ENCODE measurements at regions not wholly inside any gene's neighbourhood (a gene's known extent, or its start where the extent isn't known, plus 50 kb on each side); places are given as distances from the start of the nearest gene placed in this dataset.

GRCh38 chr11:134821422-134821821 lies 409.4 kb upstream of the B3GAT1 start (continued):
- TF ChIP-seq MEF2A (IDR thresholded peaks at IDR 0.05; ENCODE audit: control insufficient read depth, low read depth, low read length) (no peak), SIN3A (IDR thresholded peaks at IDR 0.05; ENCODE audit: borderline replicate concordance in 2 of 2, control insufficient read depth in 1 of 2, low read depth in 2 of 2, low read length in 2 of 2) (no peak), ELF1 (tag; IDR thresholded peaks at IDR 0.05) (no peak), SRSF1 (IDR thresholded peaks at IDR 0.05; ENCODE audit: low read depth, low read length) (no peak), SP1 (CRISPR knock-in tag; IDR thresholded peaks at IDR 0.05) (no peak), CTBP1 (IDR thresholded peaks at IDR 0.05; ENCODE audit: borderline replicate concordance) (no peak), MCM5 (IDR thresholded peaks at IDR 0.05; ENCODE audit: low read depth) (no peak), ZNF347 (CRISPR knock-in tag; IDR thresholded peaks at IDR 0.05; ENCODE audit: low read depth) (no peak), ZNF699 (CRISPR knock-in tag; IDR thresholded peaks at IDR 0.05; ENCODE audit: insufficient replicate concordance) (no peak), RBM14 (IDR thresholded peaks at IDR 0.05; ENCODE audit: borderline replicate concordance, insufficient read depth, low read depth, low read length) (no peak), BHLHE40 (IDR thresholded peaks at IDR 0.05; ENCODE audit: low read length) (no peak), ZNF780A (CRISPR knock-in tag; IDR thresholded peaks at IDR 0.05) (no peak)

- DNase-seq (ENCODE audit: extremely low read depth in 1 of 4, low spot score in 3 of 4), result peak in 1 of 4 experiments; percentile 14
- Histone ChIP-seq H4K20me1 (replicated peaks; ENCODE audit: control insufficient read depth, insufficient read depth, low read length) (no peaks in the 10 kb centered on the region; the same call in 1 of the 2 replicates), H3K9ac (ENCODE audit: insufficient read depth in 1 of 2, low read depth in 2 of 2, low read length in 2 of 2) (no peak overlapping the region), H3K9me1 (ENCODE audit: control insufficient read depth, insufficient read depth, low read length) (no peaks in the 10 kb centered on the region), H3K27me3 (ENCODE audit: control insufficient read depth in 2 of 2, insufficient read depth in 2 of 2, low read length in 2 of 2) (no peaks in the 10 kb centered on the region), H3K4me2 (ENCODE audit: insufficient read depth, low read length) (no peak overlapping the region), H2AFZ (ENCODE audit: low read depth, low read length) (no peak overlapping the region), H3K27ac (ENCODE audit: extremely low read depth, low read depth, low read length) (no peak overlapping the region), H3K4me1 (replicated peaks in 1 of 2; ENCODE audit: control insufficient read depth in 2 of 2, insufficient read depth in 2 of 2, low read length in 2 of 2) (no peaks in the 10 kb centered on the region), H3K4me3 (no peak overlapping the region), H3K9me3 (replicated peaks; ENCODE audit: control insufficient read depth, insufficient read depth, low read depth, low read length) (no peaks in the 10 kb centered on the region), H3K79me2 (ENCODE audit: control insufficient read depth, insufficient read depth, low read length) (no peaks in the 10 kb centered on the region), H3K36me3 (ENCODE audit: control insufficient read depth, insufficient read depth, low read length) (no peaks in the 10 kb centered on the region)
- intact Hi-C loops (cut with micrococcal nuclease), result no loop called here
- FAIRE-seq, result no peak
- WGBS (ENCODE audit: insufficient coverage, low coverage, missing lambda C conversion rate), result 0% methylated on average over 7 of the region's 7 CpGs
- peak; percentile 85 for ATAC-seq
- BruUV-seq (replicated peaks), result no TSS peak
- ChIA-PET CTCF (ENCODE audit: low intra/inter-chr PET ratio) (interaction anchor here (0.6 kb wide), 1 partner anchor 49 kb away, joined by 3 read pairs; no protein-coding TSS in a partner anchor), POLR2A (no interaction called here)
- in situ Hi-C loops (cut with MboI), result no loop called here
- TF ChIP-seq CBFB (CRISPR knock-in tag; IDR thresholded peaks at IDR 0.05), result no peak
- TF ChIP-seq CSDE1 (IDR thresholded peaks at IDR 0.05), result no peak
- no peak for TF ChIP-seq PTRF (tag; IDR thresholded peaks at IDR 0.05)
- no peak for TF ChIP-seq RBM15 (IDR thresholded peaks at IDR 0.05; ENCODE audit: insufficient read depth, low read length)
- no peak for TF ChIP-seq NR3C1 (CRISPR knock-in tag; IDR thresholded peaks at IDR 0.05)
- no peak for TF ChIP-seq XRCC4 (IDR thresholded peaks at IDR 0.05; ENCODE audit: extremely low read depth, insufficient read depth, insufficient read length)
- no peak for TF ChIP-seq GATAD2B (IDR thresholded peaks at IDR 0.05; ENCODE audit: borderline replicate concordance)
- TF ChIP-seq RBM17 (IDR thresholded peaks at IDR 0.05; ENCODE audit: borderline replicate concordance, low read depth, low read length), result no peak
- no peak for TF ChIP-seq GABPA (tag; conservative IDR thresholded peaks at IDR 0.05; ENCODE audit: low read depth)
- no peak for TF ChIP-seq ZNF197 (CRISPR knock-in tag; IDR thresholded peaks at IDR 0.05; ENCODE audit: low read depth)
- TF ChIP-seq HSF4 (CRISPR knock-in tag; IDR thresholded peaks at IDR 0.05; ENCODE audit: borderline replicate concordance), result no peak
- TF ChIP-seq RAD21 (CRISPR knock-in tag; conservative IDR thresholded peaks at IDR 0.05 in 1 of 2, IDR thresholded peaks at IDR 0.05 in 1 of 2), result peak in 1 of 2 experiments; percentile 26; a peak in 1 of 4 replicates
- no peak for TF ChIP-seq RBBP5 (IDR thresholded peaks at IDR 0.05; ENCODE audit: borderline replicate concordance, insufficient read depth, low read length, poor library complexity, severe bottlenecking)
Observed at GRCh38 chr11:134819041-134819440, 407.0 kb upstream of the B3GAT1 start.
